ENCODE measurements at regions not wholly inside any gene's neighbourhood (a gene's known extent, or its start where the extent isn't known, plus 50 kb on each side); places are given as distances from the start of the nearest gene placed in this dataset.

GRCh38 chr21:33155422-33155821 is 74.3 kb upstream of the IFNAR2 start:
- no peak for DNase-seq (ENCODE audit: low read depth in 2 of 2)

GRCh38 chr21:33157303-33157702 is 72.4 kb upstream of the IFNAR2 start:
- peak in 1 of 2 donors; percentile 10 for DNase-seq (ENCODE audit: low read depth in 2 of 2)

- DNase-seq (ENCODE audit: low read depth in 2 of 2): no peak
Observed at GRCh38 chr21:33158654-33159053, 71.1 kb upstream of the IFNAR2 start.

- DNase-seq (ENCODE audit: low read depth in 2 of 2): no peak
Observed at GRCh38 chr21:33162436-33162951, 67.2 kb upstream of the IFNAR2 start.

- DNase-seq (ENCODE audit: low read depth in 2 of 2): no peak
Observed at GRCh38 chr21:33168886-33169285, 60.9 kb upstream of the IFNAR2 start.

GRCh38 chr21:33169359-33169758 is 60.4 kb upstream of the IFNAR2 start:
- DNase-seq (ENCODE audit: low read depth in 2 of 2): no peak

- no peak for DNase-seq (ENCODE audit: low read depth in 2 of 2)
Observed at GRCh38 chr21:33171616-33172169, 58.0 kb upstream of the IFNAR2 start.

GRCh38 chr21:33174756-33175155 is 55.0 kb upstream of the IFNAR2 start:
- no peak for DNase-seq (ENCODE audit: low read depth in 2 of 2)
